Glomerular endothelial cell (primary cell): ENCODE measurements at regions not wholly inside any gene's neighbourhood (a gene's known extent, or its start where the extent isn't known, plus 50 kb on each side); places are given as distances from the start of the nearest gene placed in this dataset.

ENCODE experiments used
- DNase-seq: peaks from one replicate; pipeline ENCODE4 v3.0.0-alpha.2; 2011; ENCODE audit warnings: low read depth, low spot score; ENCODE audit errors: extremely low read depth

- DNase-seq: no peak
Observed at GRCh38 chr5:10853154-10853553, 92.1 kb upstream of the DAP start.

- no peak for DNase-seq
Observed at GRCh38 chr5:10849278-10849677, 88.2 kb upstream of the DAP start.

- DNase-seq: no peak
Observed at GRCh38 chr5:10844016-10844415, 83.0 kb upstream of the DAP start.

- no peak for DNase-seq
Observed at GRCh38 chr5:10842823-10843222, 81.8 kb upstream of the DAP start.

GRCh38 chr5:10839916-10840599 lies 79.0 kb upstream of the DAP start:
- DNase-seq: no peak

- DNase-seq: no peak
Observed at GRCh38 chr5:10839118-10839517, 78.1 kb upstream of the DAP start.

- no peak for DNase-seq
Observed at GRCh38 chr5:10838038-10838437, 77.0 kb upstream of the DAP start.

GRCh38 chr5:10836986-10837385 lies 76.0 kb upstream of the DAP start:
- no peak for DNase-seq

GRCh38 chr5:10834695-10835094 lies 73.7 kb upstream of the DAP start:
- no peak for DNase-seq

GRCh38 chr5:10832987-10833386 lies 72.0 kb upstream of the DAP start:
- DNase-seq: no peak

GRCh38 chr5:10832421-10832820 lies 71.4 kb upstream of the DAP start:
- DNase-seq: no peak

- no peak for DNase-seq
Observed at GRCh38 chr5:10831419-10831818, 70.4 kb upstream of the DAP start.

- DNase-seq: no peak
Observed at GRCh38 chr5:10828241-10828640, 67.2 kb upstream of the DAP start.

GRCh38 chr5:10827571-10827970 lies 66.5 kb upstream of the DAP start:
- DNase-seq: no peak

- DNase-seq: no peak
Observed at GRCh38 chr5:10826971-10827370, 65.9 kb upstream of the DAP start.

GRCh38 chr5:10825897-10826644 lies 65.0 kb upstream of the DAP start:
- DNase-seq: no peak

- DNase-seq: no peak
Observed at GRCh38 chr5:10812218-10812617, 51.2 kb upstream of the DAP start.
